HepG2 (cell line): ENCODE measurements at regions not wholly inside any gene's neighbourhood (a gene's known extent, or its start where the extent isn't known, plus 50 kb on each side); places are given as distances from the start of the nearest gene placed in this dataset.

Experiments
- ATAC-seq: fragments of 200-7000 bp; cut with Tn5 transposase; 3 replicates; pipeline ENCODE4 v1.9.1; 2020; ENCODE audit warnings: mild to moderate bottlenecking, moderate library complexity
- BruUV-seq: library from RNA; stranded (reverse); fragments of 400-500 nt; replicated peaks from 2 replicates; lab custom pipeline; 2021; lab: Mats Ljungman, UMichigan
- CTCF ChIA-PET: fragments of 300-600 bp; formaldehyde crosslinking; extraction: SDS; loops from one replicate; lab custom pipeline; 2021; ENCODE audit warnings: low total read pairs, inconsistent platforms, low intra/inter-chr PET ratio; lab: Yijun Ruan, JAX
- POLR2A ChIA-PET: fragments of 350-600 bp; sonication (Branson Sonifier 250); formaldehyde crosslinking; loops from one replicate; lab custom pipeline; 2020; ENCODE audit warnings: antibody characterized with exemption, inconsistent platforms; lab: Yijun Ruan, JAX
- DNase-seq: peaks from one replicate; pipeline ENCODE4 v3.0.0-alpha.2; 2015; ENCODE audit warnings: low spot score
- FAIRE-seq: peaks from 3 replicates; lab custom pipeline; 2011; peaks lifted over from hg19 to GRCh38; lab: Jason Lieb, UNC
- H2AFZ ChIP-seq: one replicate; pipeline ENCODE4 v1.6.1; 2011; ENCODE audit warnings: low read length, inconsistent platforms
- H3K27ac ChIP-seq: fragments of 300-600 bp; 3 replicates; pipeline ENCODE4 v1.8.0; 2011; ENCODE audit warnings: mixed run types, mild to moderate bottlenecking, mixed read lengths, low read length, inconsistent platforms; ENCODE audit not compliant: insufficient read depth; ENCODE audit errors: extremely low read length
- H3K27me3 ChIP-seq, 2 experiments: fragments of 200-600 bp in 1 of 2; 2 replicates in 1 of 2; 3 replicates in 1 of 2; pipeline versions ENCODE4 v1.6.0 to v1.8.0; 2011; ENCODE audit warnings: low read length in 2 of 2, mild to moderate bottlenecking in 2 of 2, moderate library complexity in 2 of 2, inconsistent platforms in 1 of 2; ENCODE audit not compliant: insufficient read depth in 2 of 2, control insufficient read depth in 1 of 2
- H3K36me3 ChIP-seq, 2 experiments: fragments of 200-600 bp in 1 of 2; replicated peaks in 1 of 2; 2 replicates in 1 of 2; 3 replicates in 1 of 2; pipeline versions ENCODE4 v1.5.1 to v1.8.0; 2011; ENCODE audit warnings: low read length in 2 of 2, inconsistent platforms in 1 of 2; ENCODE audit not compliant: insufficient read depth in 2 of 2, control insufficient read depth in 1 of 2
- H3K4me1 ChIP-seq: 2 replicates; pipeline ENCODE4 v1.5.1; 2012; ENCODE audit warnings: low read length, inconsistent platforms; ENCODE audit not compliant: insufficient read depth
- H3K4me2 ChIP-seq: 2 replicates; pipeline ENCODE4 v1.6.0; 2011; ENCODE audit warnings: low read depth, low read length, inconsistent platforms
- H3K4me3 ChIP-seq, 3 experiments: fragments of 200-600 bp in 1 of 3; sonication (generic), shearing (Covaris generic) in 1 of 3; replicated peaks in 1 of 3; 2 replicates each; pipeline ENCODE4 v1.5.1; 2011 to 2016; ENCODE audit warnings: low read length in 3 of 3, inconsistent platforms in 2 of 3, low read depth in 2 of 3, mild to moderate bottlenecking in 2 of 3, control low read depth in 1 of 3, mixed read lengths in 1 of 3; ENCODE audit not compliant: insufficient read depth in 1 of 3
- H3K79me2 ChIP-seq: one replicate; pipeline ENCODE4 v1.6.1; 2011; ENCODE audit warnings: low read length, inconsistent platforms; ENCODE audit not compliant: insufficient read depth
- H3K9ac ChIP-seq: 2 replicates; pipeline ENCODE4 v1.6.0; 2011; ENCODE audit warnings: mild to moderate bottlenecking, low read depth, low read length, inconsistent platforms; ENCODE audit not compliant: insufficient read depth
- H3K9me3 ChIP-seq: 2 replicates; pipeline ENCODE4 v1.5.1; 2012; ENCODE audit warnings: mild to moderate bottlenecking, low read length
- H4K20me1 ChIP-seq: 2 replicates; pipeline ENCODE4 v1.6.0; 2011; ENCODE audit warnings: inconsistent platforms, mild to moderate bottlenecking, low read length, moderate library complexity; ENCODE audit not compliant: insufficient read depth
- CAMTA2 ChIP-seq: sonication (generic); formaldehyde crosslinking; IDR thresholded peaks from 2 replicates; pipeline ENCODE4 v1.4.0; 2020; ENCODE audit warnings: mild to moderate bottlenecking, missing genetic modification reagents, borderline replicate concordance
- ETV5 ChIP-seq: IDR thresholded peaks from 2 replicates; pipeline ENCODE4 v1.6.1; 2018; ENCODE audit warnings: missing biosample characterization, missing genetic modification reagents, inconsistent platforms, borderline replicate concordance
- HMG20B ChIP-seq: conservative IDR thresholded peaks from 2 replicates; pipeline ENCODE4 v1.6.1; 2016; ENCODE audit warnings: missing genetic modification reagents, missing compliant biosample characterization
- RXRB ChIP-seq: IDR thresholded peaks from 2 replicates; pipeline ENCODE4 v1.6.1; 2016; ENCODE audit warnings: borderline replicate concordance, missing genetic modification reagents, missing compliant biosample characterization
- SIN3B ChIP-seq: fragments of 150-350 bp; IDR thresholded peaks from 2 replicates; pipeline ENCODE4 v1.6.1; 2014; ENCODE audit warnings: low read length
- SIX4 ChIP-seq: sonication (generic); formaldehyde crosslinking; IDR thresholded peaks from 2 replicates; pipeline ENCODE4 v1.4.0; 2020; ENCODE audit warnings: missing genetic modification reagents
- SNAI1 ChIP-seq: sonication (generic); formaldehyde crosslinking; IDR thresholded peaks from 2 replicates; pipeline ENCODE4 v1.5.0; 2020; ENCODE audit warnings: mild to moderate bottlenecking, missing genetic modification reagents, borderline replicate concordance
- SP1 ChIP-seq, 2 experiments: fragments of 450-650 bp in 1 of 2; sonication (generic) in 1 of 2; formaldehyde crosslinking in 1 of 2; IDR thresholded peaks; 2 replicates each; pipeline versions ENCODE4 v1.4.0 to v1.6.1; 2016 to 2020; ENCODE audit warnings: missing genetic modification reagents in 1 of 2
- ZNF274 ChIP-seq: sonication (generic); formaldehyde crosslinking; IDR thresholded peaks from 2 replicates; pipeline ENCODE4 v1.5.1; 2020; ENCODE audit warnings: mild to moderate bottlenecking, missing genetic modification reagents
- ZNF34 ChIP-seq: sonication (generic); formaldehyde crosslinking; IDR thresholded peaks from 2 replicates; pipeline ENCODE4 v1.4.0; 2020; ENCODE audit warnings: mild to moderate bottlenecking, missing genetic modification reagents, borderline replicate concordance
- ZNF629 ChIP-seq: sonication (generic); formaldehyde crosslinking; conservative IDR thresholded peaks from 2 replicates; pipeline ENCODE4 v1.5.0; 2020; ENCODE audit warnings: missing genetic modification reagents
- WGBS: methylation state at CpG from one replicate; pipeline ENCODE4 v1.1.6; 2017; ENCODE audit warnings: low lambda C conversion rate; 5-methylcytosine and 5-hydroxymethylcytosine counted together
- in situ Hi-C: cut with HindIII; loops from 2 replicates; pipeline ENCODE4 v1.10.0; 2017; ENCODE audit warnings: low pct_unique_long_range_greater_than_20kb; ENCODE audit not compliant: extremely low pct_ligation_motif_present
- intact Hi-C: fragments of 100-400 bp; cut with micrococcal nuclease; formaldehyde crosslinking; loops from one replicate; pipeline ENCODE4 v1.10.0; 2022; ENCODE audit not compliant: unreplicated experiment
- TF ChIP-seq, protein P1 (sequence below): sonication (generic); formaldehyde crosslinking; IDR thresholded peaks from 2 replicates; pipeline ENCODE4 v1.9.0; 2021; ENCODE audit warnings: missing genetic modification reagents, borderline replicate concordance
- TF ChIP-seq, protein P2 (sequence below): sonication (generic); formaldehyde crosslinking; IDR thresholded peaks from 2 replicates; pipeline ENCODE4 v1.5.0; 2020; ENCODE audit warnings: missing genetic modification reagents, mild to moderate bottlenecking, borderline replicate concordance
- TF ChIP-seq, protein P3 (sequence below): sonication (generic); formaldehyde crosslinking; IDR thresholded peaks from 2 replicates; pipeline ENCODE4 v1.8.1; 2023; ENCODE audit warnings: mild to moderate bottlenecking, inconsistent platforms, moderate library complexity, missing genetic modification reagents, borderline replicate concordance

DNA sequence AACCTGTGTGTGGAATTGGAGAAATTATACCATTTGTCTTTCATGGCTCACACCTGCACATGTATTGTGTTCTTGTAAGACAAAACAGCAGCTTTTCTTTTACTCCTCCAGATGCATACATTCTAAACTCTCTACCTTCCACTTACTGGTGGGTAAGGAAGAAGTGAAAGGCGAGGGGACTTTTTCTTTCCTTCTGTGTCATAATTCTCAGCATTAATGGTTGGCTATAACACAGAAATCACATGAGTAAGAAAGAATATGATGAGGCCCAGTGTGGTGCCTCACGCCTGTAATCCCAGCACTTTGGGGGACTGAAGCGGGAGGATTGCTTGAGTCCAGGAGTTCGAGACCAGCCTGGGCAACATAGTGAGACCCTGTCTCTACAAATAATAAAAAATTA lies 57.8 kb upstream of the SHANK2 start:
- H3K9me3 ChIP-seq: no peaks in the 10 kb centered on the region
- ATAC-seq (no peak), FAIRE-seq (no peak), DNase-seq (no peak)
- in situ Hi-C loops: no loop called here
- intact Hi-C loops: no loop called here
- H2AFZ ChIP-seq: no peak overlapping the region
- no peak overlapping the region for H3K4me3 ChIP-seq
- H3K36me3 ChIP-seq: no peaks in the 10 kb centered on the region
- POLR2A ChIA-PET: no interaction called here
- H3K9ac ChIP-seq: no peak overlapping the region
- no peaks in the 10 kb centered on the region for H4K20me1 ChIP-seq
- H3K79me2 ChIP-seq: no peaks in the 10 kb centered on the region
- H3K4me2 ChIP-seq: no peak overlapping the region
- BruUV-seq: no TSS peak
- WGBS: 64% methylated on average over 4 of the region's 4 CpGs
- H3K4me1 ChIP-seq: peaks cover 52% of the 10 kb centered on the region
- no peak for TF ChIP-seq ZNF274
- TF ChIP-seq, protein P1, sequence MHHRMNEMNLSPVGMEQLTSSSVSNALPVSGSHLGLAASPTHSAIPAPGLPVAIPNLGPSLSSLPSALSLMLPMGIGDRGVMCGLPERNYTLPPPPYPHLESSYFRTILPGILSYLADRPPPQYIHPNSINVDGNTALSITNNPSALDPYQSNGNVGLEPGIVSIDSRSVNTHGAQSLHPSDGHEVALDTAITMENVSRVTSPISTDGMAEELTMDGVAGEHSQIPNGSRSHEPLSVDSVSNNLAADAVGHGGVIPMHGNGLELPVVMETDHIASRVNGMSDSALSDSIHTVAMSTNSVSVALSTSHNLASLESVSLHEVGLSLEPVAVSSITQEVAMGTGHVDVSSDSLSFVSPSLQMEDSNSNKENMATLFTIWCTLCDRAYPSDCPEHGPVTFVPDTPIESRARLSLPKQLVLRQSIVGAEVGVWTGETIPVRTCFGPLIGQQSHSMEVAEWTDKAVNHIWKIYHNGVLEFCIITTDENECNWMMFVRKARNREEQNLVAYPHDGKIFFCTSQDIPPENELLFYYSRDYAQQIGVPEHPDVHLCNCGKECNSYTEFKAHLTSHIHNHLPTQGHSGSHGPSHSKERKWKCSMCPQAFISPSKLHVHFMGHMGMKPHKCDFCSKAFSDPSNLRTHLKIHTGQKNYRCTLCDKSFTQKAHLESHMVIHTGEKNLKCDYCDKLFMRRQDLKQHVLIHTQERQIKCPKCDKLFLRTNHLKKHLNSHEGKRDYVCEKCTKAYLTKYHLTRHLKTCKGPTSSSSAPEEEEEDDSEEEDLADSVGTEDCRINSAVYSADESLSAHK (CRISPR knock-in tag): no peak
- no peak for TF ChIP-seq SIN3B
- TF ChIP-seq, protein P2, sequence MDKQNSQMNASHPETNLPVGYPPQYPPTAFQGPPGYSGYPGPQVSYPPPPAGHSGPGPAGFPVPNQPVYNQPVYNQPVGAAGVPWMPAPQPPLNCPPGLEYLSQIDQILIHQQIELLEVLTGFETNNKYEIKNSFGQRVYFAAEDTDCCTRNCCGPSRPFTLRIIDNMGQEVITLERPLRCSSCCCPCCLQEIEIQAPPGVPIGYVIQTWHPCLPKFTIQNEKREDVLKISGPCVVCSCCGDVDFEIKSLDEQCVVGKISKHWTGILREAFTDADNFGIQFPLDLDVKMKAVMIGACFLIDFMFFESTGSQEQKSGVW (CRISPR knock-in tag): no peak
- TF ChIP-seq ETV5 (CRISPR knock-in tag): no peak
- no peak for TF ChIP-seq ZNF34
- no peak for TF ChIP-seq RXRB
- TF ChIP-seq SNAI1: no peak
- TF ChIP-seq CAMTA2 (CRISPR knock-in tag): no peak
- no peak for TF ChIP-seq SIX4
- no peak for TF ChIP-seq ZNF629 (CRISPR knock-in tag)
- no peak for TF ChIP-seq HMG20B (CRISPR knock-in tag)
- TF ChIP-seq, protein P3, sequence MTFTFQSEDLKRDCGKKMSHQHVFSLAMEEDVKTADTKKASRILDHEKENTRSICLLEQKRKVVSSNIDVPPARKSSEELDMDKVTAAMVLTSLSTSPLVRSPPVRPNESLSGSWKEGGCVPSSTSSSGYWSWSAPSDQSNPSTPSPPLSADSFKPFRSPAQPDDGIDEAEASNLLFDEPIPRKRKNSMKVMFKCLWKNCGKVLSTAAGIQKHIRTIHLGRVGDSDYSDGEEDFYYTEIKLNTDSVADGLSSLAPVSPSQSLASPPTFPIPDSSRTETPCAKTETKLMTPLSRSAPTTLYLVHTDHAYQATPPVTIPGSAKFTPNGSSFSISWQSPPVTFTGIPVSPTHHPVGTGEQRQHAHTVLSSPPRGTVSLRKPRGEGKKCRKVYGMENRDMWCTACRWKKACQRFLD (CRISPR knock-in tag): no peak
- no peak for TF ChIP-seq SP1 (IDR thresholded peaks at IDR 0.05)
- TF ChIP-seq SP1 (CRISPR knock-in tag; IDR thresholded peaks at IDR 0.05): no peak
- H3K27me3 ChIP-seq: peaks cover 1 to 14% of the 10 kb centered on the region in 2 experiments; a peak in 2 of 5 replicates
- no peak overlapping the region for H3K27ac ChIP-seq
- CTCF ChIA-PET: no interaction called here
